ENCODE measurements at regions not wholly inside any gene's neighbourhood (a gene's known extent, or its start where the extent isn't known, plus 50 kb on each side); places are given as distances from the start of the nearest gene placed in this dataset.

DNA sequence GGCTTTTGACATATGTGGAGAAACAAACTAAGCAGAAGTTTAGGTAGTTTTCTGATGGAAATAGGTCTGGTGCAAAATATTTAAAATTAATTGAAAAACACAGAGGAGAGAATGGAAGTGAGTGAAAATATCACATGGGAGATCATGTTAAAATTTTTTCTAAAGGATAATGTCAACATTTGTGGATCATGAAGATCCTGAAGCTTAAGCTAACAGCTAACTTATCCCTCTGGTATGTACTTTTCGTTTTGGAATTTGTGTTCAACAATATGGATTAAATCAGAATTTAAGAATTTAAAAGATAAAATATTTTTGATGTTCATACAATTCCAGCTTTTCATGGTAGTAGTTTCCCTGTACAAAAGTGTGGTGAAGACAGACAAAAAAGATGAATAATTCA lies 572.8 kb upstream of the FAM241A start:
- Mint-ChIP-seq H3K36me3 (ENCODE audit: low read depth) (no peaks in the 10 kb centered on the region), H3K27me3 (ENCODE audit: insufficient read depth) (peaks cover 1% of the 10 kb centered on the region), H3K4me1 (no peaks in the 10 kb centered on the region), H3K9me3 (peaks cover 3% of the 10 kb centered on the region), H3K27ac (no peak overlapping the region), H3K4me3 (no peak overlapping the region)
- TF ChIP-seq, protein P1, sequence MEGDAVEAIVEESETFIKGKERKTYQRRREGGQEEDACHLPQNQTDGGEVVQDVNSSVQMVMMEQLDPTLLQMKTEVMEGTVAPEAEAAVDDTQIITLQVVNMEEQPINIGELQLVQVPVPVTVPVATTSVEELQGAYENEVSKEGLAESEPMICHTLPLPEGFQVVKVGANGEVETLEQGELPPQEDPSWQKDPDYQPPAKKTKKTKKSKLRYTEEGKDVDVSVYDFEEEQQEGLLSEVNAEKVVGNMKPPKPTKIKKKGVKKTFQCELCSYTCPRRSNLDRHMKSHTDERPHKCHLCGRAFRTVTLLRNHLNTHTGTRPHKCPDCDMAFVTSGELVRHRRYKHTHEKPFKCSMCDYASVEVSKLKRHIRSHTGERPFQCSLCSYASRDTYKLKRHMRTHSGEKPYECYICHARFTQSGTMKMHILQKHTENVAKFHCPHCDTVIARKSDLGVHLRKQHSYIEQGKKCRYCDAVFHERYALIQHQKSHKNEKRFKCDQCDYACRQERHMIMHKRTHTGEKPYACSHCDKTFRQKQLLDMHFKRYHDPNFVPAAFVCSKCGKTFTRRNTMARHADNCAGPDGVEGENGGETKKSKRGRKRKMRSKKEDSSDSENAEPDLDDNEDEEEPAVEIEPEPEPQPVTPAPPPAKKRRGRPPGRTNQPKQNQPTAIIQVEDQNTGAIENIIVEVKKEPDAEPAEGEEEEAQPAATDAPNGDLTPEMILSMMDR (conservative IDR thresholded peaks at IDR 0.05) = no peak
- Histone ChIP-seq H3K9me3 (ENCODE audit: control insufficient read depth, low read length) (no peaks in the 10 kb centered on the region), H3K27me3 (ENCODE audit: control insufficient read depth, insufficient read depth, low read length, poor library complexity, severe bottlenecking) (no peaks in the 10 kb centered on the region), H3K9ac (ENCODE audit: extremely low read depth, low read length, poor library complexity, severe bottlenecking) (no peak overlapping the region), H3K27ac (ENCODE audit: low read depth, low read length) (no peak overlapping the region), H3K36me3 (ENCODE audit: control insufficient read depth, insufficient read depth, low read length) (no peaks in the 10 kb centered on the region), H3K4me3 (ENCODE audit: low read length) (no peak overlapping the region), H3K4me1 (ENCODE audit: control insufficient read depth, insufficient read depth, low read length) (no peaks in the 10 kb centered on the region)
- WGBS, 2 experiments (ENCODE audit: insufficient coverage in 1 of 2, insufficient read length in 1 of 2) = no CpG with 5 or more reads among the region's 1 CpG
- no peak for DNase-seq

GRCh38 chr4:111573386-111573785 lies 571.9 kb upstream of the FAM241A start:
- Histone ChIP-seq H3K9me3 (ENCODE audit: control insufficient read depth, low read length) (no peaks in the 10 kb centered on the region), H3K9ac (ENCODE audit: extremely low read depth, low read length, poor library complexity, severe bottlenecking) (no peak overlapping the region), H3K4me3 (ENCODE audit: low read length) (no peak overlapping the region), H3K4me1 (ENCODE audit: control insufficient read depth, insufficient read depth, low read length) (no peaks in the 10 kb centered on the region), H3K27ac (ENCODE audit: low read depth, low read length) (no peak overlapping the region), H3K27me3 (ENCODE audit: control insufficient read depth, insufficient read depth, low read length, poor library complexity, severe bottlenecking) (no peaks in the 10 kb centered on the region), H3K36me3 (ENCODE audit: control insufficient read depth, insufficient read depth, low read length) (no peaks in the 10 kb centered on the region)
- TF ChIP-seq, protein P1 (conservative IDR thresholded peaks at IDR 0.05) = no peak
- H3K36me3 Mint-ChIP-seq (ENCODE audit: low read depth) = no peaks in the 10 kb centered on the region
- no peak overlapping the region for H3K27ac Mint-ChIP-seq
- peaks cover 1% of the 10 kb centered on the region for H3K27me3 Mint-ChIP-seq (ENCODE audit: insufficient read depth)
- 92% methylated on average over 2 of the region's 2 CpGs; no CpG with 5 or more reads in 1 of the 2 experiments for WGBS, 2 experiments (ENCODE audit: insufficient coverage in 1 of 2, insufficient read length in 1 of 2)
- no peaks in the 10 kb centered on the region for H3K4me1 Mint-ChIP-seq
- no peak for DNase-seq
- H3K4me3 Mint-ChIP-seq = no peak overlapping the region
- H3K9me3 Mint-ChIP-seq = no peaks in the 10 kb centered on the region

DNA sequence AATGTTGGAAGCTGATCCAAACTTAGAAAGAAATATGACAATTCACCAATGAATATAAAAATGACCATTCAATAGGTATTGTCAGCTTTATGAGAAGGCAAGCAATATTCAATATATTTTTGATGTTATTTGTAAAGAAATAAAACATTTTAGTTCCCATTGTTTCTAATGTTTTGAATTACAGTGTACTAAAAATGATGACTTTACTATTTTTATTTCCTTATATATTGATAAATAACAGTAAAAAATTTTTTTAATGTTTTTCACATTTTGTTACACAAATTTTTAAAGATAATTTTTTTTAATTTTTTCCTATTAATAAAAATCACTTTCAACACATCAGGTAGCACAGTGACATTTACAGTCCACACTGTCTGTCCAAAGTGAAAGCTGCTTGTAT lies 565.5 kb upstream of the FAM241A start:
- H3K36me3 Mint-ChIP-seq (ENCODE audit: low read depth) = no peaks in the 10 kb centered on the region

More for the DNA sequence above, 565.5 kb upstream of the FAM241A start:
- TF ChIP-seq, protein P1 (conservative IDR thresholded peaks at IDR 0.05) = no peak
- peaks cover 20% of the 10 kb centered on the region for H3K9me3 Mint-ChIP-seq
- H3K4me1 Mint-ChIP-seq = no peaks in the 10 kb centered on the region
- Histone ChIP-seq H3K36me3 (ENCODE audit: control insufficient read depth, insufficient read depth, low read length) (no peaks in the 10 kb centered on the region), H3K27ac (ENCODE audit: low read depth, low read length) (no peak overlapping the region), H3K4me1 (ENCODE audit: control insufficient read depth, insufficient read depth, low read length) (no peaks in the 10 kb centered on the region), H3K9me3 (ENCODE audit: control insufficient read depth, low read length) (peaks cover 21% of the 10 kb centered on the region), H3K4me3 (ENCODE audit: low read length) (no peak overlapping the region), H3K9ac (ENCODE audit: extremely low read depth, low read length, poor library complexity, severe bottlenecking) (no peak overlapping the region), H3K27me3 (ENCODE audit: control insufficient read depth, insufficient read depth, low read length, poor library complexity, severe bottlenecking) (no peaks in the 10 kb centered on the region)
- H3K27ac Mint-ChIP-seq = no peak overlapping the region
- DNase-seq = no peak
- H3K4me3 Mint-ChIP-seq = no peak overlapping the region
- H3K27me3 Mint-ChIP-seq (ENCODE audit: insufficient read depth) = no peaks in the 10 kb centered on the region
